IPS DF 6.9 (cell line): ENCODE measurements at regions not wholly inside any gene's neighbourhood (a gene's known extent, or its start where the extent isn't known, plus 50 kb on each side); places are given as distances from the start of the nearest gene placed in this dataset.

Experiments
- DNase-seq: peaks from one replicate; pipeline ENCODE4 v3.0.0-alpha.2; 2013; ENCODE audit warnings: low read depth, low spot score
- H3K27ac ChIP-seq: one replicate; pipeline ENCODE4 v1.5.1; 2013; ENCODE audit warnings: low read length, control low read depth
- H3K27me3 ChIP-seq: 2 replicates; pipeline ENCODE4 v1.6.1; 2013; ENCODE audit warnings: mild to moderate bottlenecking, low read length; ENCODE audit not compliant: control insufficient read depth, insufficient read depth
- H3K36me3 ChIP-seq: 2 replicates; pipeline ENCODE4 v1.6.1; 2013; ENCODE audit warnings: low read length; ENCODE audit not compliant: control insufficient read depth, insufficient read depth
- H3K4me1 ChIP-seq: 2 replicates; pipeline ENCODE4 v1.6.1; 2013; ENCODE audit warnings: low read length; ENCODE audit not compliant: control insufficient read depth, insufficient read depth
- H3K4me3 ChIP-seq: 2 replicates; pipeline ENCODE4 v1.5.1; 2013; ENCODE audit warnings: mild to moderate bottlenecking, low read length
- H3K9me3 ChIP-seq: 2 replicates; pipeline ENCODE4 v1.6.1; 2013; ENCODE audit warnings: low read length, inconsistent platforms; ENCODE audit not compliant: control insufficient read depth, insufficient read depth
- WGBS: extraction: QIAGEN DNeasy Blood & Tissue Kit; methylation state at CpG from one replicate; pipeline ENCODE4 v1.1.7; 2013; ENCODE audit warnings: mixed read lengths, missing lambda C conversion rate; ENCODE audit not compliant: insufficient read length, insufficient coverage; 5-methylcytosine and 5-hydroxymethylcytosine counted together

DNA sequence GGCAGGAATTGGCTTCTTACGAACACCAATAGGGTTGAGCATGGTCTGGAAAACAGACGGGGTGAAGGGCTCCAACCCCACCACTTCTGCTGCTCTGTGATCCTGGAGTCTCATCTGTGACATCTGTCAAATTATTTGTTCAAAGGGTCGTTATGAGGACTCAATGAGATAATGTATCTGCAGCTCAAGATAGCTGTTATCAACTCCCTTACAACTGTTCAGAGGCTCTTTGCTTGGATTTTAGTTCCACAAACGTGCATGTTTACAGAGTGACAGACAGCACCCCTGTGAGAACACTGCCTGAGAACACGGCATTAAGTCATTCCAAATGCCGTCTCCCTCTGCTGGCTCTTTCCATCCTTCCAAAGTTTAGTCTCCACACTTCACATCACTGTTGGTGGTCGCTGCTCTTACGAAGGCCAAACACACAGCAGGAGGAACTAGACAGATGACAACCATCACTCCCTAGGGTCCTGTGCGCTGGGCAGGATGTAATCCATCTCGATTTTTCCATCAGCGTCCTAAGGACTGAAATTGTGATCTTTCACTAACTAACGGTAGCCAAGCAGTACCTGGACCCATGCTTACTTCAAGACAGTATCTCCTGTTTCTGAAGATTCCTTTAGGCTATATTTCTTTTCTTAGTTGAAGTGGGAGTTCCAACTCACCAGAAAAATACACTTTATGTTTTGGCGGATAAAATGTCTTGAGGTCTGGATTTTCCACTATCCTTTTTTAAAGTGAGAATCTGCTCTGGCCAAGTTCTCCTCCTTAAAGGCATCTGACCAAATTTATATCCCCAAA is 220.3 kb downstream of the ANAPC1 start:
- Histone ChIP-seq H3K4me3 (no peak overlapping the region), H3K27ac (no peak overlapping the region), H3K4me1 (peaks cover 5% of the 10 kb centered on the region; the same call in 1 of the 2 replicates), H3K27me3 (no peaks in the 10 kb centered on the region), H3K9me3 (no peaks in the 10 kb centered on the region), H3K36me3 (no peaks in the 10 kb centered on the region)
- no CpG with 5 or more reads among the region's 13 CpGs for WGBS
- no peak for DNase-seq

DNA sequence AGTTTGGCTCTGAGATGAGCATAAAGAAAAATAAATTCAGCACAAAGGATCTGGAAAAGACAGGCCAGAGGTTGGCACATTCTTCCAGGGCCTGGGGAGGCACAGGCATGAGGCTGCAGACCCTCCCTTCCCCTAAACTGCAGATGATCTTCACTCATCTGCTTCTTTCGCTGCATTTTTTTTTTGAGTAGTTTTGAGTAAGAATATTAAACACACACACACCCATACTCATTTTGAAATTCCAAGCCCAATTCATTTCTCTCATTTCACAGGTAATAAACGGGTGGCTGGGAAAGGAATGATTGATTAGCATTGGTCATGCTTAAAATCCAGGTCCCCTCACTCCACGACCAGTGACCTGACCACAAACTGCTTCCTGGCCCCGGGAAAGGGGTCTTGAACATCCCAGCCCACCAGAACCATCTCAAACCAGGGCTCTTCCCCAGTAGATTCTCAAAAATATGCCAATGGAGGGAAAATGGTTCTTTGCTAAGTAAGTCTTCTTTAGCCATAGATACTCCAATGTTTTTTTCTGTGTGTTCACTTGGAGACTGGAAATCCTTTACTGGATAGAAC is 219.6 kb downstream of the ANAPC1 start:
- Histone ChIP-seq H3K4me1 (peaks cover 3% of the 10 kb centered on the region; the same call in 1 of the 2 replicates), H3K27me3 (no peaks in the 10 kb centered on the region), H3K4me3 (no peak overlapping the region), H3K27ac (no peak overlapping the region), H3K9me3 (no peaks in the 10 kb centered on the region), H3K36me3 (no peaks in the 10 kb centered on the region)
- DNase-seq, result no peak
- WGBS, result no CpG with 5 or more reads among the region's 4 CpGs

DNA sequence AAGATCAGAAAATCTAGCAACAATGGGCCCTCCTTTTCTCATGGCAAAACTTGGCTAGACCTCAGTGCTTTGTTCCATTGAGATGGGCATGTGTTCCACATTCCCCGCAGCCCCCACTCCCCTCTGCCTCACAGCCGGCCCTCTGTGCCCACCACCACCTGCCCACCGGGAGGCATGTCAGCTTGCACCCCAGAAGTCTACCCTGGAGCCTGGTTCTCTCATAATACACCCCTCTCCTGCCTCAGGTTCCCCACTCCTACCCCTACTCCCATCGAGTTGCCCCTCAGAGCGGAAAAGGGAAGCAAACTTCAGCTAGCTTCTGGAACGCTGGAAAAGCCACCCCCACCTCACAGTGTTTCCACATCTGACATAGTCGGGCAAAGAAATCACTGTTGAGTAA is 219.0 kb downstream of the ANAPC1 start:
- DNase-seq, result no peak
- Histone ChIP-seq H3K27ac (no peak overlapping the region), H3K27me3 (no peaks in the 10 kb centered on the region), H3K4me3 (no peak overlapping the region), H3K36me3 (no peaks in the 10 kb centered on the region), H3K9me3 (no peaks in the 10 kb centered on the region), H3K4me1 (no peaks in the 10 kb centered on the region; the same call in 1 of the 2 replicates)
- no CpG with 5 or more reads among the region's 7 CpGs for WGBS

DNA sequence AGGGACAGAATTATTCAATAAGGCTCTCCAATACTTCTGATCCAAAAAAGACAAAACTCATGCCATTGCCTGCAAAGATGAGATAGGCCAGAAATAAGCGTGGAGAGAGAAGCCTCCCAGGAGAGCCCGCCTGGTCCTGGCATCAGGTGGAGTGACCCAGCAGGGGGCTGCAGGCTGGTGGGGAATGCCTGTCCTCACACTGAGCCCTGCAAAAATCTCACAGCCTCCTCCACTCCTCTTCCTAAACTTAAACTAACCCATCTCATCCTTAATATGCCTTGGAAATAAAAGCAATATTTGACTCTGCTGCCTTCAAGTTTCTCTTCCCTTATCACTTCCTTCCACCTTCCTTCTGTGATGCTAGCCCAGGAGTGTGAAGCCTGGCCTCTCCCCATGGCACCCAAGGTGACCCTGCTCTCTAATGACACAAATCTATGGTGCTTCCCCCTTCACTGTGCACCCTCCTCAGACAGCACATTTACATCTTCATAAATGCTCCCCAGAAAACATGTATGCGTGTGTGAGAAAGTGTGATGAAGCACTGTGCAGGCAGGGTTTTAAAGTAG is 218.4 kb downstream of the ANAPC1 start:
- H3K27ac ChIP-seq, result no peak overlapping the region
- H3K36me3 ChIP-seq, result no peaks in the 10 kb centered on the region
- H3K4me1 ChIP-seq, result no peaks in the 10 kb centered on the region
- no peak overlapping the region for H3K4me3 ChIP-seq
- H3K9me3 ChIP-seq, result no peaks in the 10 kb centered on the region
- DNase-seq, result no peak
- no peaks in the 10 kb centered on the region for H3K27me3 ChIP-seq
- no CpG with 5 or more reads among the region's 3 CpGs for WGBS

DNA sequence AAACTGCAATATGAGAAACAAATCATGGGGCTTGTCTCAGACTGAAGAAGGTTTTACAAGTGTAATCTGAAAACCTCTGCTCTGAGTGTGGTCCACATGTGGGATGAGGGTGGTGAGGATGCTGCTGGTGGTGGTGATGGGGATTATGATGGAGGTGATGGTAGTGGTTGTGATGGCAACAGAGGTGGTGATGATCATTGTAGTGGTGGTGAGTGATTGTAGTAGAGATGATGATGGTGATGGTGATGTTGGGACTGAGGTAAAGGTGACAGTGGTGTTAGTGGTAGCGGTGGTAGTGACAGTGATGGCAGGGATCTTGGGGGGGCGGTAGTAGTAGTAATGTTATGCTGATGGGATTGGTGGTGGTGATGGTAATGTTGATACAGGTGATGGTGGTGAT is 217.8 kb downstream of the ANAPC1 start:
- no peak overlapping the region for H3K27ac ChIP-seq
- H3K27me3 ChIP-seq, result no peaks in the 10 kb centered on the region
- no peaks in the 10 kb centered on the region for H3K9me3 ChIP-seq
- H3K36me3 ChIP-seq, result no peaks in the 10 kb centered on the region
- no peak for DNase-seq
- H3K4me3 ChIP-seq, result no peak overlapping the region
- H3K4me1 ChIP-seq, result no peaks in the 10 kb centered on the region
- no CpG with 5 or more reads among the region's 2 CpGs for WGBS

DNA sequence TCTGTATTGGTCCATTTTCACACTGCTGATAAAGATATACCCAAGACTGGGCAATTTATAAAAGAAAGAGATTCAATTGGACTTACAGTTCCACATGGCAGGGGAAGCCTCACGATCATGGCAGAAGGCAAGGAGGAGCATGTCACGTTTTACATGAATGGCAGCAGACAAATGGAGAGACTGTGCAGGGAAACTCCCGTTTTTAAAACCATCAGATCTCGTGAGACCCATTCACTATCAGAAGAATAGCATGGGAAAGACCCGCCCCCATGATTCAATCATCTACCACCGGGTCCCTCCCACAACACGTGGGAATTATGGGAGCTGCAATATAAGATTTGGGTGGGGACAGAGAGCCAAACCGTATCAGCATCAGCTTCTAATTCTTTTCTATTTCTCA is 217.0 kb downstream of the ANAPC1 start:
- Histone ChIP-seq H3K4me3 (no peak overlapping the region), H3K9me3 (peaks cover 2% of the 10 kb centered on the region; the same call in 1 of the 2 replicates), H3K27ac (no peak overlapping the region), H3K4me1 (no peaks in the 10 kb centered on the region), H3K27me3 (no peaks in the 10 kb centered on the region), H3K36me3 (no peaks in the 10 kb centered on the region)
- no peak for DNase-seq
- WGBS, result no CpG with 5 or more reads among the region's 8 CpGs

DNA sequence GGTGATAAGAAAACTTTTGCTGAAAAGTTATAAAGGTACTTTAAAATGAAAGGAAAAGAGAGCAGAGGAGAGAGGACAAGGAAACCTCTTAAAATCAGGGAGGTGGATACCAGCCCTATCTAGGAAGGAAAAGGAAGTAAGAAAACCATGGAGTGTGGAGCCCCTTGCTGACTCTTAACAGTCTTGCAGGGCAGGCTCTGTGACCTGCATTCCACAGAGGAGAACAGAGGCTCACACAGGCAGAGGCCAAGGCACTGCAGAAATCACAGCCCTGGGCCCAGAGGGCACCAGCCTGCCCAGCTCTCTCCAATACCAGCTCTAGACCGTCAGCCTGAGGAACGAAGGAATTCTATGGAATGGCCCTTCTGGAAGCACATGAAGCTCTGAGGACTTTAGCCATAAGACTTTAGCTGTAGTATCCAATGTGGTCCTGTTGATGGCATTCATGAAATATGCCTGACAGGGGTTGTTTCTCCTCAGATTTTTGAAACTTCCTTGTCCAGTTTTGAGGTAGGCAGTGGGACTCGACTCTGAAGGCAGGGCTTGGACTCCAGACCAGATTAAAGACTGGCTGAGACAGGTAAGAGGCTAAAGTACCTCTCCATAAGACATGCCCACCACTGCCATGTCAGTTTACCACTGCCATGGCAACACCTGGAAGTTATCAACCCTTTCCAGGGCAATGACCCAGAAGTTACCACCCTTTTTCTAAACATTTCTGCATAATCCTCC is 216.3 kb downstream of the ANAPC1 start:
- no peak for DNase-seq
- H3K4me1 ChIP-seq, result no peaks in the 10 kb centered on the region
- WGBS, result no CpG with 5 or more reads among the region's 3 CpGs
- no peak overlapping the region for H3K4me3 ChIP-seq
- H3K27ac ChIP-seq, result no peak overlapping the region
- no peaks in the 10 kb centered on the region for H3K27me3 ChIP-seq
- H3K9me3 ChIP-seq, result peaks cover 2% of the 10 kb centered on the region; the same call in 1 of the 2 replicates
- H3K36me3 ChIP-seq, result no peaks in the 10 kb centered on the region

DNA sequence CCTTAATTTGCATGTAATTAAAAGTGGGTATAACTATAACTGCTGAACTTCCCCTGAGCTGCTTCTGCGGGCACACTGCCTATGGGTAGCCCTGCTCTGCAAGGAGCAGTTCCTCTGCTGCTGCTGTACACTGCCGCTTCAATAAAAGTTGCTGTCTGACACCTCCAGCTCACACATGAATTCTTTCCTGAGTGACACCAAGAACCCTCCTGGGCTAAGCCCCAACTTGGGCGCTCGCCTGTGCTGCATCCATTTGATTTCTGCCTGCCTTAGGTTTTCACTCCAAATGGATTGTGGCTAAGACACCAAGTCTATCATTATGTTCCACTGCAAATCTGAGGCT is 215.7 kb downstream of the ANAPC1 start:
- WGBS, result no CpG with 5 or more reads among the region's 4 CpGs

DNA sequence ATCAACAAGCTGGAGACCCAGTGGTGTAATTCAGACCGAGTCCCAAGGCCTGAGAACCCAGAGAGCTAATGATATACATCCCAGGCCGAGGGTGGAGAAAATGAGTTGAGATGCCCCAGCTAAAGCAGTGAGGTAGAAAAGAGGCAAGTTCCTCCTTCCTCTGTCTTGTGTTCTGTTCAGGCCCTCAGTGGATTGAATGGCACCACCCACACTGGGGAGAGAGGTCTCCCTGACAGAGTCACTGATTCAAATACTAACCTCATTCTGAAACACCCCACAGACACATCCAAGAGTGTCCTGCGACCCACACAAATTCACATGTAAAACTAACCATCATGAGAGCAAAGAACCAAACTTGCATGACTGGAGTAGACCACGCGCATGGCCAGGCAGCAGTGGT is 215.3 kb downstream of the ANAPC1 start:
- no peak overlapping the region for H3K27ac ChIP-seq
- H3K9me3 ChIP-seq, result peaks cover 2% of the 10 kb centered on the region; the same call in 1 of the 2 replicates
- no peak overlapping the region for H3K4me3 ChIP-seq
- WGBS, result no CpG with 5 or more reads among the region's 5 CpGs
- DNase-seq, result no peak
- H3K36me3 ChIP-seq, result no peaks in the 10 kb centered on the region
- H3K27me3 ChIP-seq, result no peaks in the 10 kb centered on the region
- H3K4me1 ChIP-seq, result no peaks in the 10 kb centered on the region

More for the DNA sequence above, 215.7 kb downstream of the ANAPC1 start:
- DNase-seq, result no peak
- H3K27ac ChIP-seq, result no peak overlapping the region
- peaks cover 2% of the 10 kb centered on the region; the same call in 1 of the 2 replicates for H3K9me3 ChIP-seq
- no peaks in the 10 kb centered on the region for H3K36me3 ChIP-seq
- no peaks in the 10 kb centered on the region for H3K27me3 ChIP-seq
- H3K4me3 ChIP-seq, result no peak overlapping the region
- no peaks in the 10 kb centered on the region for H3K4me1 ChIP-seq

DNA sequence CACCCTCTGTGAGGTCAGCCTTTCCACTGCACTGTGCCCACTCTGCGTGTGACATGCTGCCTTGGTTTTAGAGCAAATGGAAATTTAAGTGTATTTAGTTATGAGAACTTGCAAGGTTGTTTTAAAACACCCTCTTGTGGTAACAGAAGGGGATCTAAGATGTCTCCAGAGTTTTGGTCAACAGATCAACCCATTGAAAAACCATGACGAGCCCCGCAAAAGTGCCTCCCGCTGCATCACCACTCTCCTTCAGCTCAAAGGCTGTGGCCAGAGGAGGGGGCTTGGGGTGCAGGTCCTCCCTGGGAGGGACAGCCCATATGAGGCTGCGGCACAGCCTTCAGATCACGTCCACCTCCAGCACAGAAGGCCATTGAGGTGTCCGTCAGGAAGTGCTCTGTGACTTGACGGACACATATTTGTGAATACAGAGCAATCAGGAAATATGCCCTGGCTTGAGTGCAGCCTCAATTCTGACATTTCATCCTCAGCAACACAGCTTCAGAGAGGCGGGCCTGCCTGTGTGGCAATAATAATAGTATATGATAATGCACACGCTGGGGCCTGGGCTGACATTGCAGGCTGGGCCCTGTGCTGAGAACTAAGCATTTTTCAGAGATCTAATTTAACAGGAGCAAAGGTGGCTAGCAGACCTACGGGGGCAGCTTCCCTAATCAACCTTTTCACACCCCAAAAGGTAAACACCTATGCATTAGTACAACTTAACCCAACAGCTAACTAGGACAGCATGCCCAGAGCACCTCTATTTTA is 213.9 kb downstream of the ANAPC1 start:
- Histone ChIP-seq H3K4me1 (no peaks in the 10 kb centered on the region), H3K4me3 (no peak overlapping the region), H3K36me3 (no peaks in the 10 kb centered on the region), H3K27ac (no peak overlapping the region), H3K9me3 (peaks cover 2% of the 10 kb centered on the region; the same call in 1 of the 2 replicates), H3K27me3 (no peaks in the 10 kb centered on the region)
- no CpG with 5 or more reads among the region's 11 CpGs for WGBS
- DNase-seq, result no peak
